ENCODE measurements at regions not wholly inside any gene's neighbourhood (a gene's known extent, or its start where the extent isn't known, plus 50 kb on each side); places are given as distances from the start of the nearest gene placed in this dataset.

GRCh38 chr1:219682788-219683187 lies 69.9 kb upstream of the ZC3H11B start:
- TF ChIP-seq CTCF (IDR thresholded peaks at IDR 0.05 in 8 of 11, conservative IDR thresholded peaks at IDR 0.05 in 3 of 11) (no peak), POLR2A (IDR thresholded peaks at IDR 0.05) (no peak), POLR2AphosphoS5 (IDR thresholded peaks at IDR 0.05) (no peak)
